ENCODE measurements at regions not wholly inside any gene's neighbourhood (a gene's known extent, or its start where the extent isn't known, plus 50 kb on each side); places are given as distances from the start of the nearest gene placed in this dataset.

- no peak for DNase-seq
Measured at GRCh38 chr1:196001188-196001587, 607.1 kb downstream of the KCNT2 start.

- no peak for DNase-seq
Measured at GRCh38 chr1:195999022-195999421, 609.2 kb downstream of the KCNT2 start.

- DNase-seq: no peak
Measured at GRCh38 chr1:195981448-195982139, 626.6 kb downstream of the KCNT2 start.

DNA sequence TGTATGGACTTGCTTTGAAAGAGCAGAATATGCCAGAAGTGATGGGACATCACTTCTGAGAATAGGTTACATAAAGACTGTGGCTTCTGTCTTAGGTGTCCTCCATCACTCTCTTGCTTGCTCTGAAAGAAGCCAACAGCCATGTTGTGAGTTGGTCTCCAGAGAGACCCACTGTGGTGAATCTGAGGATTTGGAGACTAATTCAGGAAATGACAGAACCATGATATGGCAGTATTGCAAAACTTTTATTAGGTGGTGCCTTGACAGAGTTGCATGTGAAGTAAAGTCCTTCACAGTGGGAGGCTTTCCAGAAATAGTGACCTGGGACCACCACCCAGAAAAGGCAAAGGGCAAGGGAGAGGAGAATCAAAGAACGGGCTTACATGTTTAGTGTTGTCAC is 628.6 kb downstream of the KCNT2 start:
- no peak for DNase-seq

- no peak for DNase-seq
Measured at GRCh38 chr1:195973311-195973904, 634.8 kb downstream of the KCNT2 start.

- no peak for DNase-seq
Measured at GRCh38 chr1:195971589-195971988, 636.7 kb downstream of the KCNT2 start.

DNA sequence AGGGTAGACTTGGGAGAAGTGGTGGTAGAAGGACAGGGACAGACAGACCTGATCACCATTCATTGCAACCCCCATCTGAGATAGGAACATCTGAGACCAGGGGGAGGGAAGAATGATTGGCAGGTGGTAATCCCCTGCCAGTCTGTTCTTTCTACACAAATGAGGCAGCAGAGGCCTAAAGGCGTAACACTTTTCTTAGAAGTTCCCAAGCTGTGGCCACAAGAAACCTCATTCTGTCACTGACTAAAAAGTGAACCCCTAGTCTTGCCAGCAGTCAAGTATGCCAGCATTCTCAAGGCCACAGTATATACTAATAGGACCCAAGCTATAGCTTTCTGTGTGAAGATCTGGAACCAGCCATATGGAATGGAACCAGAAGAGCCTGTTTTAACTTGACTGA is 638.0 kb downstream of the KCNT2 start:
- peak; percentile 2 for DNase-seq

DNA sequence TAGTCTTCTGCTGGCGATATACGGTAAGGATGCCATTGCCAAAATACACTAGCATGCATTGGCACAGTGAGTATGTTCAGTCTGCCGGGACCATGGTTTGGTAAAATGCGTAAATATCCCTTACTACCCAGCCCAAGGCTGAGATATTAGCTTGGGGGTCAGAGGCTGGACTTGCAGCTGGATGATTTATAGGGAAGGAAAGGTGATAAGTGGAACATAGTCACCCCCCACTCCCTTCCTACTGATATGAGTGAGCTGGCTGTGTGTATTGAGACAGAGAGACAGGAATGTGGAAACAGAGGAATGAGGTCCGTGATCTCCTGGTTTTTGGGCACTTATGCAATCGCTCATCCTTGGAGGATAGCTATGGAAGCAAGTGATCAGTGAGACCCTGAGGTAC is 642.8 kb downstream of the KCNT2 start:
- DNase-seq: no peak

GRCh38 chr1:195965036-195965435 is 643.2 kb downstream of the KCNT2 start:
- no peak for DNase-seq

DNA sequence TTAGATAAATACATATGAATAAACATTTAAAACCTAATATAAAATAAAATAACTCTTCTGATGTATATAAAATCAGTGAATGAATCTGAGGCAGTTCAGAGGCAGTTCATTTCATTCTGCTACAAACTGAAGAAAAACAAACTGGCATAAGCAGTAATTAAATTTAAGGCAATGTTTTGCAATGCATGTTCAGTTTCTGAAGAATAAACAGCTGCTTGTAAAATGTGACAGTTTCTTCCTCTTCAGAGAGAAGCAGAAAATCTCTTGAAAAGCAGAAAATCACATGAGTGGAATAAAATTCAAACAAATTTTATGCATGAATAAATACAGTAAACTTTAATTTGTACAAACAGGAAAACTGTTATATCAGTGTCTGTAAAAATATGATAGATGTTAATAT is 643.7 kb downstream of the KCNT2 start:
- DNase-seq: no peak

DNA sequence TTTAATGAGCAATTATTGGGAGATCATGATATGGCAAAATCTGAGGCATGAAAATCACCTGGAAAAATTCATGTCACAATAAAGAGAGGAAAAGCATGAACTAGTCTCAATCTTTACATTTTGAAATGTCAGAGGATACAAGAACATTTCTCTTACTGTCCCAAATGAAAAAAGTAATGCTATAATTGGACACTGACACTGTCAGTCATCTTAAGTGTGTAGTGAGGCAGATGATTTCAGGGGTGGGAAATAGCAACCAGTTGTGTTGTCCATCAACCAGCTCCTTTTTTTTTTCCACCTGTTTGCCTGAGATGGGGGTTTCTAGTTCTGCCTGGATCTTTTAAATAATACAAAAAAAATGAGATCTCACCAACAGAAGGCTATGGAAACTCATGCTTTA is 646.2 kb downstream of the KCNT2 start:
- DNase-seq: no peak

GRCh38 chr1:195960580-195960979 is 647.7 kb downstream of the KCNT2 start:
- DNase-seq: no peak

GRCh38 chr1:195958131-195958530 is 650.1 kb downstream of the KCNT2 start:
- DNase-seq: no peak

GRCh38 chr1:195956845-195957244 is 651.4 kb downstream of the KCNT2 start:
- no peak for DNase-seq

- no peak for DNase-seq
Measured at GRCh38 chr1:195954848-195955247, 653.4 kb downstream of the KCNT2 start.

- DNase-seq: no peak
Measured at GRCh38 chr1:195951313-195951712, 656.9 kb downstream of the KCNT2 start.

- DNase-seq: no peak
Measured at GRCh38 chr1:195948123-195948895, 659.9 kb downstream of the KCNT2 start.

GRCh38 chr1:195946500-195946899 is 661.7 kb downstream of the KCNT2 start:
- no peak for DNase-seq

- no peak for DNase-seq
Measured at GRCh38 chr1:195941795-195942194, 666.4 kb downstream of the KCNT2 start.

DNA sequence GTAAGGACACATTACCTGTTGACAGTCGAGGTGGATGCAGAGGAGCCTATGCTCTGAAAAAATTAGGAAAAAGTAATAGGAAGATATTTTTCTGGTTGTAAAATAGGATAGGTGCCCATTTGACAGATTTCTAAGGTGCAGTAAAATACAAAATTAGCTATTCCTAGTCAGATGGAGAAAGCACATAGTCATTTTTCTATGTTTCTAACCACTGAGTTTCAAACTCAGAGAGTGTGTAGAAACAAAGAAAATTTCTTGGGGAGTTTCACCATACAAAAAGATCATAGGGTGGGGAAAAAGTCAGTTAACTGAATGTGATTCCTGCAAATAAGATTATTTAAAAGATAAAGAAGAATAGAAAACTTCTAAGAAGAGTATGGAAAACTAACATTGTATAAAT is 666.9 kb downstream of the KCNT2 start:
- DNase-seq: no peak

- DNase-seq: no peak
Measured at GRCh38 chr1:195939844-195940243, 668.4 kb downstream of the KCNT2 start.

- no peak for DNase-seq
Measured at GRCh38 chr1:195934817-195935553, 673.3 kb downstream of the KCNT2 start.

GRCh38 chr1:195933835-195934234 is 674.4 kb downstream of the KCNT2 start:
- no peak for DNase-seq

DNA sequence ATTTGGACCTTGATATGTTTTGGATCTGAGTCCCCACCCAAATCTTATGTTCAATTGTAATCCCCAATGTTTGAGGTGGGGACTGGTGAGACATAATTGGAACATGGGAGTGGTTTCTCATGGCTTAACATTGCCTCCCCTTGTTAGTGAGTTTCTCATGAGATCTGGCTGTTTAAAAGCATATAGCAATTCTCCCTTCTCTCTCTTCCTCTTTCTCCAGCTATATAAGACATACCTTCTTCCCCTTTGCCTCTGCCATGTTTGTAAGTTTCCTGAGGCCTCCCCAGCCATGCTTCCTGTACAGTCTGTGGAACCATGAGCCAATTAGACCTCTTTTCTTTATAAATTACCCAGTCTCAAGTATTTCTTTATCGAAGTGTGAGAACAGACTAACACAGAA is 692.4 kb downstream of the KCNT2 start:
- no peak for DNase-seq

Data from activated CD4-positive, alpha-beta T cell treated with anti-CD3 and anti-CD28 coated beads, Interleukin-10, Interleukin-2, amounts not matched to agents 100 ng/mL and 50 ng/mL, durations not matched to agents 16 hours and 8 hours (primary cell).